ENCODE measurements at regions not wholly inside any gene's neighbourhood (a gene's known extent, or its start where the extent isn't known, plus 50 kb on each side); places are given as distances from the start of the nearest gene placed in this dataset.

DNA sequence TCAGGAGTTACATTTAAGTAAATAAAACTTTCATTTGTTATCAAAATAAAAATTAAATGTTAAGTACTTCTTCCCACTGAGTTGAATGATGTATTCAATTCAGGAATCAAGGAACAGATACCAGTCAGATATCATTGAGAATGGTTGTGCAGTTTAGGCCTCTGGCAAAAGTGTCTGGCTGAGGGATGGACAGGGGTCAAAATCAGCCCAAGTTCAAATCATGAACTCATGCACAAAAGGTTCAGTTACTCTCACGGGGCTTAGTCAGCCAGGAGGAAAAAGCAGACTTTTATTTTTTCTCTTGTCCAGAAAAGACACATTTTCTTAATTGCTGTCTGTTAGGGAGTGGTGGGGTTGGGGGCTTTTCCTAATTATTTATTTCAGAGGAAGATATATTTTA is 166.3 kb downstream of the RASSF9 start:
- H3K27ac ChIP-seq: no peak overlapping the region
- no peaks in the 10 kb centered on the region for H3K27me3 ChIP-seq (replicated peaks)
- DNase-seq: no peak
- H3K36me3 ChIP-seq (replicated peaks): no peaks in the 10 kb centered on the region
- in situ Hi-C loops (cut with HindIII; ENCODE audit: low pct_ligation_motif_present, low sequenced_read_pairs): no loop called here
- H3K4me3 ChIP-seq (ENCODE audit: low read depth, low read length): no peak overlapping the region
- TF ChIP-seq, protein P1, sequence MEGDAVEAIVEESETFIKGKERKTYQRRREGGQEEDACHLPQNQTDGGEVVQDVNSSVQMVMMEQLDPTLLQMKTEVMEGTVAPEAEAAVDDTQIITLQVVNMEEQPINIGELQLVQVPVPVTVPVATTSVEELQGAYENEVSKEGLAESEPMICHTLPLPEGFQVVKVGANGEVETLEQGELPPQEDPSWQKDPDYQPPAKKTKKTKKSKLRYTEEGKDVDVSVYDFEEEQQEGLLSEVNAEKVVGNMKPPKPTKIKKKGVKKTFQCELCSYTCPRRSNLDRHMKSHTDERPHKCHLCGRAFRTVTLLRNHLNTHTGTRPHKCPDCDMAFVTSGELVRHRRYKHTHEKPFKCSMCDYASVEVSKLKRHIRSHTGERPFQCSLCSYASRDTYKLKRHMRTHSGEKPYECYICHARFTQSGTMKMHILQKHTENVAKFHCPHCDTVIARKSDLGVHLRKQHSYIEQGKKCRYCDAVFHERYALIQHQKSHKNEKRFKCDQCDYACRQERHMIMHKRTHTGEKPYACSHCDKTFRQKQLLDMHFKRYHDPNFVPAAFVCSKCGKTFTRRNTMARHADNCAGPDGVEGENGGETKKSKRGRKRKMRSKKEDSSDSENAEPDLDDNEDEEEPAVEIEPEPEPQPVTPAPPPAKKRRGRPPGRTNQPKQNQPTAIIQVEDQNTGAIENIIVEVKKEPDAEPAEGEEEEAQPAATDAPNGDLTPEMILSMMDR (IDR thresholded peaks at IDR 0.05; ENCODE audit: low read depth, low read length, missing control alignments): no peak

DNA sequence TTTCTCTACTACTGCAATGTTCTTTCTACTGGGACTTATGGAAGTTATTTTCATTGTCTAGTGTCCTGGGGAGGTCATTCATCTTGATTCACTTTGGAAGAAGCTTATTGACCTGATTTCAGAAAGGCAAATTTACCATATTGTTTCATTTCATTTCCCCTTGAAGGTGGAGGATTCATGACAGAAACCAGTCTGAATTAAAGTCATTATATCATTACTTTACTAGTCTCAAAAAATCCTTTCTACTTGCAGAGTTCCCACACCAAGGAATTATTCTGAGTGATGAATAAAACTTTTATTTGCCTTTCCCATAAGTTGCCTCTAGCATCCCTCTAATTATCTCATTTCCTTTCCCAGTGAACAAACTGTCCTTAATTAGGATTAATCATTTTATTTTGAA is 163.8 kb downstream of the RASSF9 start:
- Histone ChIP-seq H3K27me3 (replicated peaks) (no peaks in the 10 kb centered on the region), H3K27ac (no peak overlapping the region), H3K36me3 (replicated peaks) (no peaks in the 10 kb centered on the region), H3K4me3 (ENCODE audit: low read depth, low read length) (no peak overlapping the region)
- DNase-seq: no peak
- TF ChIP-seq, protein P1 (IDR thresholded peaks at IDR 0.05; ENCODE audit: low read depth, low read length, missing control alignments): no peak
- in situ Hi-C loops (cut with HindIII; ENCODE audit: low pct_ligation_motif_present, low sequenced_read_pairs): no loop called here

DNA sequence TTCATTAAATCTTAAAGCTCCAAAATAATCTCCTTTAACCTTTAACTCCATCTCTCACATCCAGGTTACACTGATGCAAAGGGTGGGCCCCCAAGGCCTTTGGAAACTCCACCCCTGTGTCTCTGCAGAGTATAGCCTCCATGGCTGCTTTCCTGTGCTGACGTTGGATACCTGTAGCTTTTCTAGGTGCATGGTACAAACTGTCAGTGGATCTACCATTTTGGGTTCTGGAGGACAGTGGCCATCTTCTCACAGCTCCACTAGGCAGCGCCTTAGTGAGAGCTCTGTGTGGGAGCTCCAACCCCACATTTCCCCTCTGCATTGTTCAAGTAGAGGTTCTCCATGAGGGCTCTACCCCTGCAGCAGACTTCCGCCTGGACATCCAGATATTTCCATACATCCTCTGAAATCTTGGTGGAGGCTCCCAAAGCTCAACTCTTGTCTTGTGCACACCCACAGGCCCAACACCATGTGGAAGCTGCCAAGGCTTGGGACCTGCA is 162.2 kb downstream of the RASSF9 start:
- Histone ChIP-seq H3K4me3 (ENCODE audit: low read depth, low read length) (no peak overlapping the region), H3K27ac (no peak overlapping the region), H3K27me3 (replicated peaks) (no peaks in the 10 kb centered on the region), H3K36me3 (replicated peaks) (no peaks in the 10 kb centered on the region)
- TF ChIP-seq, protein P1 (IDR thresholded peaks at IDR 0.05; ENCODE audit: low read depth, low read length, missing control alignments): no peak
- in situ Hi-C loops (cut with HindIII; ENCODE audit: low pct_ligation_motif_present, low sequenced_read_pairs): no loop called here
- DNase-seq: no peak

DNA sequence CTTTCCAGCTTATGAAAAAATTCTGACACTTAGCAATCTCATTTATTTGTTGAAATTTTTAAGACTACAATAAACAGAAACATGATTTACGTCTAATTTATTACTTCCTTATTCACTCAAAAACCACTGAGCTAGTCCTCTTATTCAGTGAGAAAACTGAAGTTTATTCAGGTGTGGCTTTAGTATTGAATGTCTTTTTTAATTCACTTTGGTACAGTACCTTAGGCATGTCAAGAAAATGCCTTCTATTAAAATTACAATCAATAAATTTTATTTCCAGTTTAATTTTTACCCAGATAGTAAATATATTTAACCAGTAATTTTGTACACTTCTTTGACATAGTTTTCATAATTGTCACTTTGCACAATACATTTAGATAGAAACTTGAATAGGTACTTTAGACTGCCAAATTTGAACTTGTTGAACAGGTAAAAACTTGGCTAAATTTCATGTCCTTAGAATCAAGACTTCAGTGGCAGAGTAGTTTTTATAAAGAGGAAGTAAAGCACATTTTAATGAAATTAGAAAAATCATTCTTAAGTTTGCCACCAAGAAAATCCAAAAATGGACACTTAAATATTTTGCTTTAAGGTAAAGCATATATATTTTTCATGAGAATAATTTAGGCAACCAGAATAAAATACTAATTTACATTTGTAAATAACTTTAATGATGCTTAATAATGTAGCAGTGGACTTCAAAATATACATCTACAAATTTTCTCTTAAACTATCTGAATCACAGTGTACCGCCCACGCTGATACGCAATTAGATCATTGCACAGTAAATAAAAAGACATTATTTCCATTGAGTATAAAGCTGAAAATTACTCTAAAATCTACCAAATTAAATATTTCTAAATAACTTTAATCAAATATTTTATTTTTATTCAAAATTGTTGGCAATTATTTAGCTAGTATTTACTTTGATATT is 159.1 kb downstream of the RASSF9 start:
- no peaks in the 10 kb centered on the region for H3K27me3 ChIP-seq (replicated peaks)
- H3K4me3 ChIP-seq (ENCODE audit: low read depth, low read length): no peak overlapping the region
- H3K27ac ChIP-seq: no peak overlapping the region
- H3K36me3 ChIP-seq (replicated peaks): no peaks in the 10 kb centered on the region
- DNase-seq: no peak
- TF ChIP-seq, protein P1 (IDR thresholded peaks at IDR 0.05; ENCODE audit: low read depth, low read length, missing control alignments): no peak
- in situ Hi-C loops (cut with HindIII; ENCODE audit: low pct_ligation_motif_present, low sequenced_read_pairs): no loop called here

DNA sequence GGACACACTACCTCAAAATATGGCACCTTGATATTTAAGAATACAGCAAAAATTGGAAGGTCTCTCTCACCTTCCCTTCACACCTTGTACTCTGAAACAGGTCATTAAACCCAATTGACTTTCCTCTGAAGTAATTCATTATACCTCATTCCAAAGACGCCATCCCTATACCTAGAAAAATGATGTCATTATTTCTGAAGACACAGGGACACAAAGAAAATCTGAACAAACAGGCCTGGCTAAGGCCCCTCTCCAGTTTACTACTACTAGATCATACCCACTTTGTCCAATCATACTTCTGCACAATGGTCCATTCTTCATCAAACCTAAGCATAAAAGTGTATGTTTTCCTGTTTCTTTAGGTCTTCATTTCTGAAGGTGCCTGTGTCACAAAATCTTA is 156.9 kb downstream of the RASSF9 start:
- Histone ChIP-seq H3K36me3 (replicated peaks) (no peaks in the 10 kb centered on the region), H3K27ac (no peak overlapping the region), H3K4me3 (ENCODE audit: low read depth, low read length) (no peak overlapping the region), H3K27me3 (replicated peaks) (no peaks in the 10 kb centered on the region)
- in situ Hi-C loops (cut with HindIII; ENCODE audit: low pct_ligation_motif_present, low sequenced_read_pairs): no loop called here
- DNase-seq: no peak
- TF ChIP-seq, protein P1 (IDR thresholded peaks at IDR 0.05; ENCODE audit: low read depth, low read length, missing control alignments): no peak

All from brain microvascular endothelial cell (primary cell).